NCI-H1092 (cell line): ENCODE measurements at regions not wholly inside any gene's neighbourhood (a gene's known extent, or its start where the extent isn't known, plus 50 kb on each side); places are given as distances from the start of the nearest gene placed in this dataset.

ENCODE experiments used
- DNase-seq: peaks from one replicate; lab custom pipeline; 2025; lab: John Stamatoyannopoulos, UW

- DNase-seq: no peak
Observed at GRCh38 chr18:32621034-32621433, 150.4 kb upstream of the GAREM1 start.

- no peak for DNase-seq
Observed at GRCh38 chr18:32618546-32618945, 147.9 kb upstream of the GAREM1 start.

GRCh38 chr18:32613821-32614220 lies 143.1 kb upstream of the GAREM1 start:
- DNase-seq: no peak

GRCh38 chr18:32612651-32613050 lies 142.0 kb upstream of the GAREM1 start:
- peak; percentile 85 for DNase-seq

- no peak for DNase-seq
Observed at GRCh38 chr18:32610176-32610575, 139.5 kb upstream of the GAREM1 start.

DNA sequence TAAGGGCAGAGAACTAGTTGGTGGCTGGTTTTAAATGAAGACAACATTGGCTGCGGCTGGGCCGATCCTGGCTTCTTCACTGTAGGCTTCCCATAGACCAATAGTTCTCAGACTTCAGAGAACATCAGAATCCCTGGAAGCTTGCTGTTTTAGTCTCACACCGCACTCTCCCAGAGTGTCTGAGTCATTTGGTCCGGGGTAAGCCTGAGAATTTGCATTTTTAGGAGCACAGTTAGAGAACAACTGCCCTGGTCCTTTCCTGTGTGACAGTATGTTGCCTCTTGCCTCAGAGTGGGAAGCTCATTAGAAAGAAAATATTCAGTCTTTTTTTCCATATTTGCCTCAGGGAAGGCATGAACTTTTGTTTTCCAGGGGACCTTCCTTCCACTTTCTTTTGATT lies 137.1 kb upstream of the GAREM1 start:
- no peak for DNase-seq

GRCh38 chr18:32598144-32598543 lies 127.5 kb upstream of the GAREM1 start:
- no peak for DNase-seq

- no peak for DNase-seq
Observed at GRCh38 chr18:32596501-32596900, 125.8 kb upstream of the GAREM1 start.

DNA sequence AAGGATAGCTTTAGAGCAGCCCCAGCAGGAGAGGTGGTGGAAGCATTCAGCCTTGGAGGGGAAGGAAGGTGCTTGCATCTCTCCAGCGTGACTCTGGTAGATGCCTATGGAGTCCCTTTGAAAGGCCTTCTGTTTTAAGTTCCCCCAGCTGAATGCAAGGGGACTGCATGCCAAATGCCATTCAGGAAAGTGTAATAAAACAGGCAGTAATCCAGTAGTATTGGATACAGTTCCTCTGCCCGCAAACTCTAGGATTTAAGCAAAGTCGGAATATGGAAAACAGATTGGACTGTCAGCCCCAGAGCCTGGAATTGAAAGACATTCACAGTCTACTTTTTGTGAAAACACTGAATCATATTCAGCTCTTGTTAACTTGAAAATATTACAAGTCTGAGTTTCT lies 125.2 kb upstream of the GAREM1 start:
- no peak for DNase-seq

DNA sequence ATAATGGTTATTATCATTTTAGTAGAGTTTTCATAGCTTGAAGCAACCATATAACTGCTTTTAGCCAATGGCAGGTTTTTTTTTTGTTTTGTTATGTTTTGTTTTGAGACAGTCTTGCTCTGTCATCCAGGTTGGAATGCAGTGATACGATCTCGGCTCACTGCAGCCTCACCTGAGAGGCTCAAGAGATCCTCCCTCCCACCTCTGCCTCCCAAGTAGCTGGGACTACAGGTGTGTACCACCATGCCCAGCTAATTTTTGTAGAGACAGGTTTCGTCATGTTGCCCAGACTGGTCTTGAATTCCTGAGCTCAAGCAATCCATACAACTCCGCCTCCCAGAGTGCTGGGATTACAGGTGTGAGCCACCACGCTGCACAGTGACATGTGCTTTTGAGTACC lies 117.5 kb upstream of the GAREM1 start:
- DNase-seq: no peak

DNA sequence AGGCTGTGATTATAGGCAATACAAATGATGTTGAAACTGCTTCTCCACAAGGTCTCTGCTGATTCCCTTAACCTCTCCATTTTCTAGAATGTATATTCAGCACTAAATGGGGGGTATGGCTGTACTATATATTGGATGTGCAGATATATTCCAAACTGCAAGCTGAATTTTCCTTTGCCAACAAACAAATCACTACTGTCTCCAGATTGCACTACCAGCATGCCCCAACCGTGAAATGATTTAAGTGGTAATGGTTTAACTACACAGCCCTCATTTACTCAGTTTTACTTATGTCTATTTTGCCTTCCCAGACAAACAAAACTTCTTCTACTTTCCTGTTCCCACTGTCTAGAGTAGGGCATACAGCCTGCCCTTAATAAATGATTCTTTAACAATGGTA lies 112.7 kb upstream of the GAREM1 start:
- no peak for DNase-seq

- DNase-seq: no peak
Observed at GRCh38 chr18:32582455-32582854, 111.8 kb upstream of the GAREM1 start.

DNA sequence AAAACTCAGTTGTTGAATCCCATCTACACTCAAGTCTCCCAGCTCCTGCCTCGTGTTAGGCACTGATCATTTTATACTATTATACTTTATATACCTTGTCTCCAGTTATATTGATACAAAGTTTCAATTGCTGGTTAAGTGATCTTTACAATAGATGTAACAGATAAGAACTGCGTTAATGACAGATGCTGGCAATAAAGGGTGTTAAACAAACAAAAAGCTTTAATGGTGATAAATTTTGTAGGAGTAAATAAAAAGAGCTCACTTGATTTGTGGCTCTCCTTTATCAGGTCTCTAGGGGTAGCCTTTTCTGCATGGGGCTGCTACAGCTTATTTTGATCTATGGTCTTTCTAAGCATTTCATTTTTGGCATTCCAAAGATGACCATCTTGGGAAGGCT lies 106.9 kb upstream of the GAREM1 start:
- DNase-seq: no peak

GRCh38 chr18:32576296-32576916 lies 105.7 kb upstream of the GAREM1 start:
- DNase-seq: peak; percentile 13

- DNase-seq: no peak
Observed at GRCh38 chr18:32566960-32567359, 96.3 kb upstream of the GAREM1 start.

GRCh38 chr18:32553640-32554365 lies 83.1 kb upstream of the GAREM1 start:
- no peak for DNase-seq

DNA sequence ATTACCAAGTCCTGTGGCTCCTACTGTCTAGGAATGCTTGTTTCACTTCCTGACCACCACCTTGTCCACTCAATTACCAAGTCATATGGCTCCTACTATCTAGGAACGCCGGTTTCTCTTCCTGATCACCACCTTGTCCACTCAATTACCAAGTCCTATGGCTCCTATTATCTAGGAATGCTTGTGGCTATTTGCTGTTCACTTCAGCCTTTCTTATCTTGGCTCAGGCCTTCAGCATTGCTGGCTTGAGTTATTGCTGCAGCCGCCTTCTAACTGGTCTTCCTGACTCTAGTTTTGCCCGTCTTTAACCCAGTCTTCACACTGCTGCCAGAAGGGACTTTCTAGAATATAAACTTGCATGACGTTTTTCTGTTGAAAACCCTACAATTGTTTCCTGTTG lies 82.5 kb upstream of the GAREM1 start:
- no peak for DNase-seq

DNA sequence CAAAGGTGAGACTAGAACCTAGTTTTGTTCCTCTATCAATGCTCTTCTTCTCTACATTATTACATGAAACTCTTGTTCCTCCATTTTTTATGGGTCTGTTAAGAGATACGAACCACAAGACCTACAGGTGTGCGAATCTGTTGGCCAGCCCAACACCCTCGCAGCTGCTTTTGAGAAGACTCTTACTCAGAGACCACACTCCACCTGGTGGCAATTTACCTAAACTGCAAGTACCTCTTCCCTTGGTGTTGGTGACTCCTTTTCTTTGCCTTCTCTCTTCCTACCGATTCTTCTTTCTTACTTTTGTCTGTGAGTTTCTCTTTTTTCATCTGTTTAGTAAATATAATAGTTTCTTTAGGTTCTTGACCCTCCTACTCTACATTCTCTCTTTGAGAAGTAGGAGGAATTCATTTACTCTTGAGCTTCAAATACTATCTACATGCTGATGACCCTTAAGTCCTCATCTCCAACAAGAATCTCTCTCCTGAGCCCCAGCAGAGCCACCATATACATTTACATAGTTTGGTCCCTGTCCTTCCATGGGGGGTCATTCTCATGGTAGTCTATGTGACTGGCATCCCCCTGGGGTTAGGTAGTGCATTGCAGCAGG lies 81.8 kb upstream of the GAREM1 start:
- DNase-seq: peak; percentile 74

- DNase-seq: no peak
Observed at GRCh38 chr18:32550963-32551362, 80.3 kb upstream of the GAREM1 start.

DNA sequence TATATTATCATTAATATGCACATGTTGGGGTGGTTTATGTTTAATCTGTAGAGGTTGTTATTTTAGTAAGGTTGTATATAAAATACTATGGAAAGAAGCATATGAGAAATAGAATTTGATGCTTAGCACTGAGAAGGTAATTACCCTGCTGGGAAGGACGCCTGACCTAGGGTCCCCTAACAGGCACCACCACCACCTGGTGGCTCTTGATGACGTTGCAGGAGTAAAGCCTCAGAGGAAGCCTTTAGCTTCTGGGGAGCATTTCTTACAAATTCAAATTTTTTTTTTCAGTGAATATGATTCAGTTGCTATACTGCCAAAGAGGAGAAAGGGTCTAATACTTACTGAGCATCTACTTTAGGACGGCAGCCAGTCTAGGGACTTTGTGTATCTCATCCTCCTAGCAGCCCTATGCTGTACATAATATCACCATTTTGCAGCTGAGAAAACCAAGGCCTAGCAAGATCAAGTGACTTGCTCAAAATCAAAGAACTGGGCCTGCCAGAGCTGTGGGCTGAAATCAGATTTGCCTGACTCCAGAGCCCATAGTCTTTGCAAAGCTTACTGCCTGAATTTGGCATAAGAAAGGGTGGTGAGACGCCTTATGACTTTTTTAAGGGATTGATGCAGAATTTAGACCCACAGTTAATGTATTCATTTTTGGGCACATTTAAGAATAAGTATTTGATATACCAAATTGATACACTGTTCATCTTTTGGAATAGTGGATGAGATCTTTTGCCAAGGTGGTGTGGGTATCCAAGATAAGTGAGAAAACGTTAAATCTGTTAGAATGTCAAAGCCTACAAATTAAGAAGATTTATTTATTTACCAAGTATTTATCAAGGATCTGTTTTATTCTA lies 78.8 kb upstream of the GAREM1 start:
- peak; percentile 82 for DNase-seq

- peak; percentile 93 for DNase-seq
Observed at GRCh38 chr18:32548688-32549087, 78.0 kb upstream of the GAREM1 start.

- DNase-seq: no peak
Observed at GRCh38 chr18:32545631-32546030, 74.9 kb upstream of the GAREM1 start.

DNA sequence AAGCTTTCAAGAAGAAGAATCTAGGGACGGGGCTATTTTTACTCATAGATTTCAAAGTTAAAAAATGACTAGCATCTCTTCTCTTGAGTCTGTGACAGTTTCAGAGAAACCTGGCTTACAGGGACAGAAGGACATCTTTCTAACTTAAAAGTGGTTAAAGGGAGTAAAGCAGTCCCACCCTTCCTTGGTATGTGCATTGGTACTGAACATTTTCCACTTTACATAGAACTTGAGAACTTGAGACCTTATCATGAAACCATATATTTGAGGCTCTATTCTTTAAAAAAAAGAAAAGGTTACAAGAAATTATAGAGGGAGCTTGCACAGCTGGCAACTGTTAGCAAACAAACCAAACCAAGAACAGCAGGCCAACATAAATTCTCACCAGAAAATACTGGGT lies 73.4 kb upstream of the GAREM1 start:
- no peak for DNase-seq
